ENCODE measurements at regions not wholly inside any gene's neighbourhood (a gene's known extent, or its start where the extent isn't known, plus 50 kb on each side); places are given as distances from the start of the nearest gene placed in this dataset.

GRCh38 chr6:121876721-121877120 lies 441.3 kb downstream of the GJA1 start:
- TF ChIP-seq EZH2 (IDR thresholded peaks at IDR 0.05; ENCODE audit: low read length, unreplicated experiment) (no peak), EZH2phosphoT487 (IDR thresholded peaks at IDR 0.05; ENCODE audit: borderline replicate concordance, low read length) (no peak)

All from PC-3 (cell line).